MM.1S (cell line): ENCODE measurements at regions not wholly inside any gene's neighbourhood (a gene's known extent, or its start where the extent isn't known, plus 50 kb on each side); places are given as distances from the start of the nearest gene placed in this dataset.

Experiments
- DNase-seq: peaks from one replicate; pipeline ENCODE4 v3.0.0-alpha.2; 2015
- H2AFZ ChIP-seq: fragments of 300-600 bp; sonication (generic); 2 replicates; pipeline ENCODE4 v1.6.0; 2016; ENCODE audit warnings: antibody characterized with exemption, low read length
- H3F3A ChIP-seq: fragments of 300-600 bp; sonication (generic); 2 replicates; pipeline ENCODE4 v1.6.1; 2016; ENCODE audit warnings: mild to moderate bottlenecking, antibody characterized with exemption, low read length, moderate library complexity, mixed read lengths; ENCODE audit not compliant: insufficient read depth
- H3K27ac ChIP-seq: fragments of 300-600 bp; sonication (generic); 2 replicates; pipeline ENCODE4 v1.5.1; 2016; ENCODE audit warnings: mild to moderate bottlenecking, low read length
- H3K27me3 ChIP-seq: fragments of 300-600 bp; sonication (generic); replicated peaks from 2 replicates; pipeline ENCODE4 v1.6.0; 2016; ENCODE audit warnings: low read length; ENCODE audit not compliant: insufficient read depth
- H3K36me3 ChIP-seq: fragments of 300-600 bp; sonication (generic); replicated peaks from 2 replicates; pipeline ENCODE4 v1.6.1; 2016; ENCODE audit warnings: mild to moderate bottlenecking, low read length, mixed read lengths; ENCODE audit not compliant: insufficient read depth
- H3K4me1 ChIP-seq: fragments of 300-600 bp; sonication (generic); 2 replicates; pipeline ENCODE4 v1.6.1; 2016; ENCODE audit warnings: low read length, mixed read lengths
- H3K4me2 ChIP-seq: fragments of 300-600 bp; sonication (generic); 2 replicates; pipeline ENCODE4 v1.6.0; 2016; ENCODE audit warnings: low read depth, low read length
- H3K4me3 ChIP-seq: fragments of 300-600 bp; sonication (generic); 2 replicates; pipeline ENCODE4 v1.5.1; 2016; ENCODE audit warnings: low read length, mixed read lengths
- H3K79me2 ChIP-seq: fragments of 300-600 bp; sonication (generic); 2 replicates; pipeline ENCODE4 v1.6.1; 2016; ENCODE audit warnings: mixed run types, low read length, mixed read lengths
- H3K9ac ChIP-seq: fragments of 300-600 bp; sonication (generic); 2 replicates; pipeline ENCODE4 v1.6.1; 2016; ENCODE audit warnings: low read length, mixed read lengths
- H3K9me2 ChIP-seq: fragments of 300-600 bp; sonication (generic); replicated peaks from 2 replicates; pipeline ENCODE4 v1.6.1; 2016; ENCODE audit warnings: mild to moderate bottlenecking, low read length, mixed read lengths; ENCODE audit not compliant: insufficient read depth
- H3K9me3 ChIP-seq: fragments of 300-600 bp; sonication (generic); replicated peaks from 2 replicates; pipeline ENCODE4 v1.6.1; 2016; ENCODE audit warnings: mild to moderate bottlenecking, low read length, mixed read lengths; ENCODE audit not compliant: insufficient read depth
- H4K20me1 ChIP-seq: fragments of 300-600 bp; sonication (generic); 2 replicates; pipeline ENCODE4 v1.6.1; 2016; ENCODE audit warnings: mild to moderate bottlenecking, low read length, moderate library complexity, mixed read lengths; ENCODE audit not compliant: insufficient read depth
- EZH2 ChIP-seq: fragments of 300-600 bp; sonication (generic); optimal IDR thresholded peaks from 2 replicates; pipeline ENCODE3; 2017; ENCODE audit warnings: low read depth, mild to moderate bottlenecking, antibody characterized with exemption, low read length, mixed read lengths
- EZH2phosphoT487 ChIP-seq: fragments of 300-600 bp; sonication (generic); IDR thresholded peaks from 2 replicates; pipeline ENCODE4 v1.6.1; 2018; ENCODE audit warnings: antibody characterized with exemption, low read length
- TF ChIP-seq, protein P1 (sequence below): fragments of 300-600 bp; sonication (generic); IDR thresholded peaks from 2 replicates; pipeline ENCODE4 v1.5.1; 2016; ENCODE audit warnings: antibody characterized with exemption, low read length, mixed read lengths

DNA sequence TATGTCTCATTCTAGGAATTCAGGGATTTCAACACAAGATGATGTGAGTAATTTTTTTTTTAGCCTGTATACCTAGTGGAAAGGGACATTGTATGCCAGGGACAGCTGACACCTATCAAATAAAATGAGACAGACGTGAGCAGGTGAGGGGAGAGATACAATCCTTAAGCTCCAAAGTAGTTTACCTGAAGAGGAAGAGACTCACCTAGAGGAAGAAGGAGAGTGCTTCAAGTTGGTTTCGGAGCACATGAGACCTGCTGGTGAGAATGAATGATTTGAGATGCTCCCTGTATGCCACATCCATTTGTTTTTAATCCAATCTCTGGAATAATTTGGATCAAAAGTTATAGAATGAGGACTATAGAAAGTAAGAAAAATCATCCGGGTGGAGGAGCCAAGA is 915.4 kb upstream of the FBXO33 start:
- no peaks in the 10 kb centered on the region for H3K9me2 ChIP-seq
- H4K20me1 ChIP-seq = no peaks in the 10 kb centered on the region
- no peaks in the 10 kb centered on the region for H3F3A ChIP-seq
- no peaks in the 10 kb centered on the region for H3K27me3 ChIP-seq
- H3K4me3 ChIP-seq = no peak overlapping the region
- H3K9ac ChIP-seq = no peak overlapping the region
- no peaks in the 10 kb centered on the region for H3K9me3 ChIP-seq
- H3K27ac ChIP-seq = no peak overlapping the region
- no peak overlapping the region for H2AFZ ChIP-seq
- no peaks in the 10 kb centered on the region for H3K79me2 ChIP-seq
- no peak for DNase-seq
- TF ChIP-seq EZH2 (no peak), EZH2phosphoT487 (no peak)
- TF ChIP-seq, protein P1, sequence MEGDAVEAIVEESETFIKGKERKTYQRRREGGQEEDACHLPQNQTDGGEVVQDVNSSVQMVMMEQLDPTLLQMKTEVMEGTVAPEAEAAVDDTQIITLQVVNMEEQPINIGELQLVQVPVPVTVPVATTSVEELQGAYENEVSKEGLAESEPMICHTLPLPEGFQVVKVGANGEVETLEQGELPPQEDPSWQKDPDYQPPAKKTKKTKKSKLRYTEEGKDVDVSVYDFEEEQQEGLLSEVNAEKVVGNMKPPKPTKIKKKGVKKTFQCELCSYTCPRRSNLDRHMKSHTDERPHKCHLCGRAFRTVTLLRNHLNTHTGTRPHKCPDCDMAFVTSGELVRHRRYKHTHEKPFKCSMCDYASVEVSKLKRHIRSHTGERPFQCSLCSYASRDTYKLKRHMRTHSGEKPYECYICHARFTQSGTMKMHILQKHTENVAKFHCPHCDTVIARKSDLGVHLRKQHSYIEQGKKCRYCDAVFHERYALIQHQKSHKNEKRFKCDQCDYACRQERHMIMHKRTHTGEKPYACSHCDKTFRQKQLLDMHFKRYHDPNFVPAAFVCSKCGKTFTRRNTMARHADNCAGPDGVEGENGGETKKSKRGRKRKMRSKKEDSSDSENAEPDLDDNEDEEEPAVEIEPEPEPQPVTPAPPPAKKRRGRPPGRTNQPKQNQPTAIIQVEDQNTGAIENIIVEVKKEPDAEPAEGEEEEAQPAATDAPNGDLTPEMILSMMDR = no peak
- no peaks in the 10 kb centered on the region for H3K4me1 ChIP-seq
- H3K36me3 ChIP-seq = no peaks in the 10 kb centered on the region
- no peak overlapping the region for H3K4me2 ChIP-seq

DNA sequence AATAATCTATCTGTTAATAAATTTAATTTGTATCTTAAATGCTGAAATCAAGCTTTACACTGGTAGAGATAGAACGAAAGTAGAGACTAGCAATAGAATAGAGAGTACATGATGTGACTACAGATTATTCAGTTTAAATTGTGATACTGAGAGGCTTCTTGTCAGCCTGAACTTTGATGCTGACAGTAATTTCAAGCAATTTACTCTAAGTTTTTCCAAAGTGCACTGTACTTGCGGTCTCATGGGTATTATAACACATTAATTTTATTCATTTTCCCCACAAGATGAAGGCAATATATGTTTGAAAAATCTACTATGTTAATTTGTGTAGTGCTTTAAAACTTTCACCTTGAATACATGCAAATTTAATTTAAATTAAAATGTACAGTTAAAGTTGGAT is 914.0 kb upstream of the FBXO33 start:
- no peak overlapping the region for H3K4me3 ChIP-seq
- H3K9me3 ChIP-seq = no peaks in the 10 kb centered on the region
- H4K20me1 ChIP-seq = no peaks in the 10 kb centered on the region
- no peaks in the 10 kb centered on the region for H3K9me2 ChIP-seq
- no peak for TF ChIP-seq EZH2phosphoT487
- no peak for TF ChIP-seq EZH2
- TF ChIP-seq, protein P1 = no peak
- no peak overlapping the region for H3K4me2 ChIP-seq
- H3K27me3 ChIP-seq = no peaks in the 10 kb centered on the region
- no peaks in the 10 kb centered on the region for H3K79me2 ChIP-seq
- no peak overlapping the region for H3K9ac ChIP-seq
- H2AFZ ChIP-seq = no peak overlapping the region
- H3K27ac ChIP-seq = no peak overlapping the region
- no peak for DNase-seq
- H3F3A ChIP-seq = no peaks in the 10 kb centered on the region
- no peaks in the 10 kb centered on the region for H3K4me1 ChIP-seq
- H3K36me3 ChIP-seq = no peaks in the 10 kb centered on the region

DNA sequence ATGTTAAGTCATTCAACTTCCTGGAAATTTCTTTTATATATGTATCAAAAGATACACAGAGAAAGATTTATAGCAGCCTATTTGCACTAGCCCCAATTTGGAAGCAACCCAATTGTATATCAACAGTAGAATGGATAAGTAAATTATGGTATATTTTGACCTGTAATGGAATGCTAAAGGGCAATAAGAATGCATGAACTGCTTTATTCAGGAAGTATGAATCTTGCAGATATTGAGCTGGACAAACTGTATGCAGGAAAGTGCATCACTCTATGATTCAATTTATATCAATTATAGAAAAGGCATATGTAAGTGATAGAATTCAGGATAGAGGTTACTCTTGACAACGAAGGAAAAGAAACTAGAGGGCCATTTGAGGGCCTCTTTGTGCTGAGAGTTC is 913.1 kb upstream of the FBXO33 start:
- Histone ChIP-seq H2AFZ (no peak overlapping the region), H3K79me2 (no peaks in the 10 kb centered on the region), H3F3A (no peaks in the 10 kb centered on the region), H3K9ac (no peak overlapping the region), H3K36me3 (no peaks in the 10 kb centered on the region), H3K27me3 (no peaks in the 10 kb centered on the region), H4K20me1 (no peaks in the 10 kb centered on the region), H3K4me2 (no peak overlapping the region), H3K9me3 (no peaks in the 10 kb centered on the region), H3K27ac (no peak overlapping the region), H3K4me1 (no peaks in the 10 kb centered on the region), H3K9me2 (no peaks in the 10 kb centered on the region), H3K4me3 (no peak overlapping the region)
- no peak for DNase-seq
- no peak for TF ChIP-seq EZH2phosphoT487
- TF ChIP-seq EZH2 = no peak
- TF ChIP-seq, protein P1 = no peak
